ENCODE measurements at regions not wholly inside any gene's neighbourhood (a gene's known extent, or its start where the extent isn't known, plus 50 kb on each side); places are given as distances from the start of the nearest gene placed in this dataset.
A peak's percentile ranks its signal among the peaks of the same experiment; 100 is the strongest.

DNA sequence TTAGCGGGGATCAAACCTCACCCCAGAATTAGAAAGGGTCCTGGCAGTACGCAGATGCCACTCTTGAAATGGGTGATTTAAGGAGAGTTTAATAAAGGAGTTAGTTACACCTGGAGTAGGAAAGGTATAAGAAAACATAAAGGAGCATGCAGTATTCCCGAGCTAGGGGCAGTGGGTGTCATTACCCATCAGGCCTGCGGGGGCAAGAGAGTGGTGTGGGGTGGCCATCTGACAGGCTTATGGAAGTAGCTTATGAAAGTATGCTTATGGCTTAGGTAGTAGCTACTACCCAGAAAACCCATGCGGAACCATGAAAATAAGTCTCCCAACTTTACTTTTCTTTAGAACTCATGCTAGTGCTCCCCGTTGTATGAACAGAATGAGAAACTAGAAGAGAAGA is 568.9 kb upstream of the ACVR2A start:
- Mint-ChIP-seq H3K9me3 (no peaks in the 10 kb centered on the region), H3K27ac (no peak overlapping the region), H3K36me3 (ENCODE audit: low read depth) (no peaks in the 10 kb centered on the region; the same call in 2 of the 3 replicates), H3K4me3 (no peak overlapping the region), H3K4me1 (no peaks in the 10 kb centered on the region), H3K27me3 (ENCODE audit: insufficient read depth, low read depth, poor library complexity) (peaks cover 3% of the 10 kb centered on the region)
- H3K4me3 ChIP-seq: no peak overlapping the region
- H3K4me1 ChIP-seq (ENCODE audit: insufficient read depth): no peaks in the 10 kb centered on the region
- no peaks in the 10 kb centered on the region for H3K79me2 ChIP-seq (replicated peaks; ENCODE audit: insufficient read depth)
- H4K20me1 ChIP-seq (replicated peaks; ENCODE audit: insufficient read depth): no peaks in the 10 kb centered on the region
- peaks cover 7% of the 10 kb centered on the region for H3K9me2 ChIP-seq (ENCODE audit: insufficient read depth)
- H3K27me3 ChIP-seq (ENCODE audit: insufficient read depth): no peaks in the 10 kb centered on the region
- no peak for TF ChIP-seq STAT1 (IDR thresholded peaks at IDR 0.05; ENCODE audit: unreplicated experiment)
- TF ChIP-seq, protein P1, sequence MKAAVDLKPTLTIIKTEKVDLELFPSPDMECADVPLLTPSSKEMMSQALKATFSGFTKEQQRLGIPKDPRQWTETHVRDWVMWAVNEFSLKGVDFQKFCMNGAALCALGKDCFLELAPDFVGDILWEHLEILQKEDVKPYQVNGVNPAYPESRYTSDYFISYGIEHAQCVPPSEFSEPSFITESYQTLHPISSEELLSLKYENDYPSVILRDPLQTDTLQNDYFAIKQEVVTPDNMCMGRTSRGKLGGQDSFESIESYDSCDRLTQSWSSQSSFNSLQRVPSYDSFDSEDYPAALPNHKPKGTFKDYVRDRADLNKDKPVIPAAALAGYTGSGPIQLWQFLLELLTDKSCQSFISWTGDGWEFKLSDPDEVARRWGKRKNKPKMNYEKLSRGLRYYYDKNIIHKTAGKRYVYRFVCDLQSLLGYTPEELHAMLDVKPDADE (IDR thresholded peaks at IDR 0.05): no peak
- TF ChIP-seq, protein P2, sequence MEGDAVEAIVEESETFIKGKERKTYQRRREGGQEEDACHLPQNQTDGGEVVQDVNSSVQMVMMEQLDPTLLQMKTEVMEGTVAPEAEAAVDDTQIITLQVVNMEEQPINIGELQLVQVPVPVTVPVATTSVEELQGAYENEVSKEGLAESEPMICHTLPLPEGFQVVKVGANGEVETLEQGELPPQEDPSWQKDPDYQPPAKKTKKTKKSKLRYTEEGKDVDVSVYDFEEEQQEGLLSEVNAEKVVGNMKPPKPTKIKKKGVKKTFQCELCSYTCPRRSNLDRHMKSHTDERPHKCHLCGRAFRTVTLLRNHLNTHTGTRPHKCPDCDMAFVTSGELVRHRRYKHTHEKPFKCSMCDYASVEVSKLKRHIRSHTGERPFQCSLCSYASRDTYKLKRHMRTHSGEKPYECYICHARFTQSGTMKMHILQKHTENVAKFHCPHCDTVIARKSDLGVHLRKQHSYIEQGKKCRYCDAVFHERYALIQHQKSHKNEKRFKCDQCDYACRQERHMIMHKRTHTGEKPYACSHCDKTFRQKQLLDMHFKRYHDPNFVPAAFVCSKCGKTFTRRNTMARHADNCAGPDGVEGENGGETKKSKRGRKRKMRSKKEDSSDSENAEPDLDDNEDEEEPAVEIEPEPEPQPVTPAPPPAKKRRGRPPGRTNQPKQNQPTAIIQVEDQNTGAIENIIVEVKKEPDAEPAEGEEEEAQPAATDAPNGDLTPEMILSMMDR (conservative IDR thresholded peaks at IDR 0.05; ENCODE audit: low read depth in 2 of 2): peak; percentile 38 to 48
- TF ChIP-seq, protein P3, sequence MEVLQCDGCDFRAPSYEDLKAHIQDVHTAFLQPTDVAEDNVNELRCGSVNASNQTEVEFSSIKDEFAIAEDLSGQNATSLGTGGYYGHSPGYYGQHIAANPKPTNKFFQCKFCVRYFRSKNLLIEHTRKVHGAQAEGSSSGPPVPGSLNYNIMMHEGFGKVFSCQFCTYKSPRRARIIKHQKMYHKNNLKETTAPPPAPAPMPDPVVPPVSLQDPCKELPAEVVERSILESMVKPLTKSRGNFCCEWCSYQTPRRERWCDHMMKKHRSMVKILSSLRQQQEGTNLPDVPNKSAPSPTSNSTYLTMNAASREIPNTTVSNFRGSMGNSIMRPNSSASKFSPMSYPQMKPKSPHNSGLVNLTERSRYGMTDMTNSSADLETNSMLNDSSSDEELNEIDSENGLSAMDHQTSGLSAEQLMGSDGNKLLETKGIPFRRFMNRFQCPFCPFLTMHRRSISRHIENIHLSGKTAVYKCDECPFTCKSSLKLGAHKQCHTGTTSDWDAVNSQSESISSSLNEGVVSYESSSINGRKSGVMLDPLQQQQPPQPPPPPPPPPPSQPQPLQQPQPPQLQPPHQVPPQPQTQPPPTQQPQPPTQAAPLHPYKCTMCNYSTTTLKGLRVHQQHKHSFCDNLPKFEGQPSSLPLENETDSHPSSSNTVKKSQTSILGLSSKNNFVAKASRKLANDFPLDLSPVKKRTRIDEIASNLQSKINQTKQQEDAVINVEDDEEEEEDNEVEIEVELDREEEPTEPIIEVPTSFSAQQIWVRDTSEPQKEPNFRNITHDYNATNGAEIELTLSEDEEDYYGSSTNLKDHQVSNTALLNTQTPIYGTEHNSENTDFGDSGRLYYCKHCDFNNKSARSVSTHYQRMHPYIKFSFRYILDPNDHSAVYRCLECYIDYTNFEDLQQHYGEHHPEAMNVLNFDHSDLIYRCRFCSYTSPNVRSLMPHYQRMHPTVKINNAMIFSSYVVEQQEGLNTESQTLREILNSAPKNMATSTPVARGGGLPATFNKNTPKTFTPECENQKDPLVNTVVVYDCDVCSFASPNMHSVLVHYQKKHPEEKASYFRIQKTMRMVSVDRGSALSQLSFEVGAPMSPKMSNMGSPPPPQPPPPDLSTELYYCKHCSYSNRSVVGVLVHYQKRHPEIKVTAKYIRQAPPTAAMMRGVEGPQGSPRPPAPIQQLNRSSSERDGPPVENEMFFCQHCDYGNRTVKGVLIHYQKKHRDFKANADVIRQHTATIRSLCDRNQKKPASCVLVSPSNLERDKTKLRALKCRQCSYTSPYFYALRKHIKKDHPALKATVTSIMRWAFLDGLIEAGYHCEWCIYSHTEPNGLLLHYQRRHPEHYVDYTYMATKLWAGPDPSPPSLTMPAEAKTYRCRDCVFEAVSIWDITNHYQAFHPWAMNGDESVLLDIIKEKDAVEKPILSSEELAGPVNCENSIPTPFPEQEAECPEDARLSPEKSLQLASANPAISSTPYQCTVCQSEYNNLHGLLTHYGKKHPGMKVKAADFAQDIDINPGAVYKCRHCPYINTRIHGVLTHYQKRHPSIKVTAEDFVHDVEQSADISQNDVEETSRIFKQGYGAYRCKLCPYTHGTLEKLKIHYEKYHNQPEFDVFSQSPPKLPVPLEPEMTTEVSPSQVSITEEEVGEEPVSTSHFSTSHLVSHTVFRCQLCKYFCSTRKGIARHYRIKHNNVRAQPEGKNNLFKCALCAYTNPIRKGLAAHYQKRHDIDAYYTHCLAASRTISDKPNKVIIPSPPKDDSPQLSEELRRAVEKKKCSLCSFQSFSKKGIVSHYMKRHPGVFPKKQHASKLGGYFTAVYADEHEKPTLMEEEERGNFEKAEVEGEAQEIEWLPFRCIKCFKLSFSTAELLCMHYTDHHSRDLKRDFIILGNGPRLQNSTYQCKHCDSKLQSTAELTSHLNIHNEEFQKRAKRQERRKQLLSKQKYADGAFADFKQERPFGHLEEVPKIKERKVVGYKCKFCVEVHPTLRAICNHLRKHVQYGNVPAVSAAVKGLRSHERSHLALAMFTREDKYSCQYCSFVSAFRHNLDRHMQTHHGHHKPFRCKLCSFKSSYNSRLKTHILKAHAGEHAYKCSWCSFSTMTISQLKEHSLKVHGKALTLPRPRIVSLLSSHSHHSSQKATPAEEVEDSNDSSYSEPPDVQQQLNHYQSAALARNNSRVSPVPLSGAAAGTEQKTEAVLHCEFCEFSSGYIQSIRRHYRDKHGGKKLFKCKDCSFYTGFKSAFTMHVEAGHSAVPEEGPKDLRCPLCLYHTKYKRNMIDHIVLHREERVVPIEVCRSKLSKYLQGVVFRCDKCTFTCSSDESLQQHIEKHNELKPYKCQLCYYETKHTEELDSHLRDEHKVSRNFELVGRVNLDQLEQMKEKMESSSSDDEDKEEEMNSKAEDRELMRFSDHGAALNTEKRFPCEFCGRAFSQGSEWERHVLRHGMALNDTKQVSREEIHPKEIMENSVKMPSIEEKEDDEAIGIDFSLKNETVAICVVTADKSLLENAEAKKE (CRISPR knock-in tag; IDR thresholded peaks at IDR 0.05): no peak
- TF ChIP-seq EZH2phosphoT487 (IDR thresholded peaks at IDR 0.05; ENCODE audit: unreplicated experiment): no peak
- no peaks in the 10 kb centered on the region for H3K36me3 ChIP-seq (ENCODE audit: insufficient read depth)
- ATAC-seq (peak; percentile 80), DNase-seq (ENCODE audit: low spot score) (peak; percentile 61)
- no peak overlapping the region for H2AFZ ChIP-seq
- no peak overlapping the region for H3K27ac ChIP-seq (ENCODE audit: low read depth)
- no peaks in the 10 kb centered on the region for H3F3A ChIP-seq (replicated peaks; ENCODE audit: low read depth)
- no peak overlapping the region for H3K4me2 ChIP-seq

Measured in GM23338 (cell line).